ENCODE measurements at regions not wholly inside any gene's neighbourhood (a gene's known extent, or its start where the extent isn't known, plus 50 kb on each side); places are given as distances from the start of the nearest gene placed in this dataset.

- Mint-ChIP-seq H3K4me3 (peak overlapping the region; percentile 60 to 77), H3K4me1 (peaks cover 19 to 26% of the 10 kb centered on the region in 2 experiments), H3K9me3 (peaks cover 0 to 2% of the 10 kb centered on the region in 2 experiments; a peak in 2 of 5 replicates), H3K36me3 (ENCODE audit: insufficient read depth in 1 of 3, low read depth in 3 of 3) (no peaks in the 10 kb centered on the region), H3K27ac (no peak overlapping the region; a peak in 1 of 7 replicates), H3K27me3 (ENCODE audit: low read depth) (peaks cover 60% of the 10 kb centered on the region)
- no peaks in the 10 kb centered on the region for H3K9me3 ChIP-seq (ENCODE audit: control insufficient read depth, low read depth, low read length)
- H2BK12ac ChIP-seq (ENCODE audit: insufficient read length, low read depth, low read length): no peak overlapping the region
- no CpG with 5 or more reads among the region's 3 CpGs for WGBS (ENCODE audit: extremely low coverage, insufficient read length, low lambda C conversion rate)
- no peak overlapping the region for H4K91ac ChIP-seq (ENCODE audit: insufficient read length, low read depth, low read length)
- TF ChIP-seq CTCF (conservative IDR thresholded peaks at IDR 0.05): no peak
- peaks cover 4% of the 10 kb centered on the region; the same call in 1 of the 2 replicates for H3K4me1 ChIP-seq (ENCODE audit: insufficient read depth, low read length)
- H2BK120ac ChIP-seq (ENCODE audit: low read depth, low read length, poor library complexity, severe bottlenecking): no peak overlapping the region
- H3K56ac ChIP-seq (ENCODE audit: insufficient read length, low read depth, low read length): no peak overlapping the region
- no peak overlapping the region for H4K5ac ChIP-seq (ENCODE audit: insufficient read length, low read depth, low read length)
- no peaks in the 10 kb centered on the region for H3K79me2 ChIP-seq (ENCODE audit: insufficient read depth, low read length)
- H3T11ph ChIP-seq (ENCODE audit: low read length): no peak overlapping the region
- H3K4me2 ChIP-seq (ENCODE audit: insufficient read depth, insufficient read length, low read length): peak overlapping the region; percentile 32
- no peak overlapping the region for H2AK5ac ChIP-seq (ENCODE audit: insufficient read length, low read length)
- H3K79me1 ChIP-seq (ENCODE audit: insufficient read depth, low read depth, low read length, poor library complexity, severe bottlenecking): no peaks in the 10 kb centered on the region
- H2BK5ac ChIP-seq (ENCODE audit: insufficient read length, low read length): no peak overlapping the region
- no peak overlapping the region for H2AFZ ChIP-seq (ENCODE audit: low read length)
- H3K4ac ChIP-seq (ENCODE audit: low read depth, low read length): no peak overlapping the region
- H3K23me2 ChIP-seq (ENCODE audit: insufficient read length, low read depth, low read length, poor library complexity, severe bottlenecking): no peaks in the 10 kb centered on the region
- no peak for DNase-seq
- no peak overlapping the region for H3K27ac ChIP-seq (ENCODE audit: insufficient read length, low read depth, low read length)
- no peak overlapping the region for H3K9ac ChIP-seq (ENCODE audit: extremely low read depth, insufficient read length, low read length)
- no peak overlapping the region for H2BK15ac ChIP-seq (ENCODE audit: low read depth, low read length)
- no peak overlapping the region for H4K8ac ChIP-seq (replicated peaks; ENCODE audit: insufficient read length, low read depth, low read length)
- no peak overlapping the region for H3K14ac ChIP-seq (ENCODE audit: insufficient read depth, low read length)
- no peak overlapping the region for H2BK20ac ChIP-seq (ENCODE audit: low read depth, low read length, poor library complexity, severe bottlenecking)
- H3K18ac ChIP-seq (ENCODE audit: insufficient read length, low read depth, low read length): no peak overlapping the region
- peaks cover 16% of the 10 kb centered on the region; the same call in 1 of the 2 replicates for H3K27me3 ChIP-seq (ENCODE audit: insufficient read depth, low read length)
- no peak overlapping the region for H3K23ac ChIP-seq (ENCODE audit: insufficient read length, low read depth, low read length)
- H4K20me1 ChIP-seq (ENCODE audit: control insufficient read depth, insufficient read depth, insufficient read length): no peaks in the 10 kb centered on the region
Measured at GRCh38 chr22:46026899-46027210, 49.9 kb upstream of the WNT7B start.
